ENCODE measurements at regions not wholly inside any gene's neighbourhood (a gene's known extent, or its start where the extent isn't known, plus 50 kb on each side); places are given as distances from the start of the nearest gene placed in this dataset.
"Not testable (repeated sequence)": the region's sequence is repeated elsewhere in the genome, so short reads cannot be mapped to it uniquely, and the experiment has no call there.

- DNase-seq, result no peak
Observed at GRCh38 chr5:3339092-3339797, 256.4 kb upstream of the IRX1 start.

GRCh38 chr5:3337812-3338541 lies 257.7 kb upstream of the IRX1 start:
- DNase-seq, result no peak

GRCh38 chr5:3336666-3337065 lies 259.0 kb upstream of the IRX1 start:
- DNase-seq, result no peak

GRCh38 chr5:3335301-3335700 lies 260.3 kb upstream of the IRX1 start:
- no peak for DNase-seq

- DNase-seq, result no peak
Observed at GRCh38 chr5:3333836-3334235, 261.8 kb upstream of the IRX1 start.

- no peak for DNase-seq
Observed at GRCh38 chr5:3333105-3333504, 262.5 kb upstream of the IRX1 start.

- DNase-seq, result no peak
Observed at GRCh38 chr5:3331819-3332218, 263.8 kb upstream of the IRX1 start.

- DNase-seq, result no peak
Observed at GRCh38 chr5:3330442-3330841, 265.2 kb upstream of the IRX1 start.

GRCh38 chr5:3329427-3329826 lies 266.2 kb upstream of the IRX1 start:
- DNase-seq, result no peak

- no peak for DNase-seq
Observed at GRCh38 chr5:3326841-3327232, 268.8 kb upstream of the IRX1 start.

GRCh38 chr5:3325972-3326840 lies 269.4 kb upstream of the IRX1 start:
- DNase-seq, result no peak

- no peak for DNase-seq
Observed at GRCh38 chr5:3325201-3325971, 270.2 kb upstream of the IRX1 start.

GRCh38 chr5:3324421-3325101 lies 271.1 kb upstream of the IRX1 start:
- DNase-seq, result no peak

- not testable (repeated sequence) for DNase-seq
Observed at GRCh38 chr5:3323966-3324365, 271.7 kb upstream of the IRX1 start.

- no peak for DNase-seq
Observed at GRCh38 chr5:3323144-3323543, 272.5 kb upstream of the IRX1 start.

- no peak for DNase-seq
Observed at GRCh38 chr5:3322642-3323041, 273.0 kb upstream of the IRX1 start.

GRCh38 chr5:3321923-3322322 lies 273.7 kb upstream of the IRX1 start:
- no peak for DNase-seq

- DNase-seq, result no peak
Observed at GRCh38 chr5:3321119-3321760, 274.4 kb upstream of the IRX1 start.

- no peak for DNase-seq
Observed at GRCh38 chr5:3320317-3320875, 275.2 kb upstream of the IRX1 start.

GRCh38 chr5:3317051-3317795 lies 278.4 kb upstream of the IRX1 start:
- no peak for DNase-seq

GRCh38 chr5:3313569-3313968 lies 282.1 kb upstream of the IRX1 start:
- no peak for DNase-seq

All from activated gamma-delta T cell (primary cell).